Activated B cell treated with CpG ODN at 0.5 μM for 24 hours (primary cell): ENCODE measurements at regions not wholly inside any gene's neighbourhood (a gene's known extent, or its start where the extent isn't known, plus 50 kb on each side); places are given as distances from the start of the nearest gene placed in this dataset.
"Not testable (repeated sequence)": the region's sequence is repeated elsewhere in the genome, so short reads cannot be mapped to it uniquely, and the experiment has no call there.

Experiments
- ATAC-seq: fragments of 200-7000 bp; cut with Tn5 transposase; one replicate; pipeline ENCODE4 v1.10.0; 2021; ENCODE audit warnings: low read depth, mild to moderate bottlenecking, moderate library complexity
- CTCF ChIA-PET: fragments of 350-600 bp; sonication (Branson Sonifier 250); formaldehyde crosslinking; loops from one replicate; lab custom pipeline; 2021; ENCODE audit warnings: antibody characterized with exemption; lab: Charles Lee
- POLR2A ChIA-PET: fragments of 350-600 bp; sonication (Branson Sonifier 250); formaldehyde crosslinking; loops from one replicate; lab custom pipeline; 2021; ENCODE audit warnings: antibody characterized with exemption; lab: Charles Lee
- DNase-seq: peaks from one replicate; pipeline ENCODE4 v3.0.0; 2022
- H3K27ac Mint-ChIP-seq: one replicate; pipeline ENCODE4 v1.8.0; 2020; ENCODE audit warnings: mixed read lengths
- H3K27me3 Mint-ChIP-seq: one replicate; pipeline ENCODE4 v1.8.0; 2021; ENCODE audit warnings: mixed read lengths
- H3K36me3 Mint-ChIP-seq: one replicate; pipeline ENCODE4 v1.8.0; 2021; ENCODE audit warnings: low read depth, mixed read lengths
- H3K4me1 Mint-ChIP-seq: one replicate; pipeline ENCODE4 v1.8.0; 2021; ENCODE audit warnings: mixed read lengths
- H3K4me3 Mint-ChIP-seq: one replicate; pipeline ENCODE4 v1.8.0; 2020; ENCODE audit warnings: mild to moderate bottlenecking, mixed read lengths
- H3K9me3 Mint-ChIP-seq: one replicate; pipeline ENCODE4 v1.8.0; 2020; ENCODE audit warnings: mixed read lengths
- CTCF ChIP-seq: fragments of 200-600 bp; IDR thresholded peaks from one replicate; pipeline ENCODE4 v1.8.0; 2022; ENCODE audit warnings: antibody characterized with exemption, mild to moderate bottlenecking
- intact Hi-C: fragments of 100-400 bp; cut with micrococcal nuclease; formaldehyde crosslinking; loops from one replicate; pipeline ENCODE4 v1.15.1; 2024

DNA sequence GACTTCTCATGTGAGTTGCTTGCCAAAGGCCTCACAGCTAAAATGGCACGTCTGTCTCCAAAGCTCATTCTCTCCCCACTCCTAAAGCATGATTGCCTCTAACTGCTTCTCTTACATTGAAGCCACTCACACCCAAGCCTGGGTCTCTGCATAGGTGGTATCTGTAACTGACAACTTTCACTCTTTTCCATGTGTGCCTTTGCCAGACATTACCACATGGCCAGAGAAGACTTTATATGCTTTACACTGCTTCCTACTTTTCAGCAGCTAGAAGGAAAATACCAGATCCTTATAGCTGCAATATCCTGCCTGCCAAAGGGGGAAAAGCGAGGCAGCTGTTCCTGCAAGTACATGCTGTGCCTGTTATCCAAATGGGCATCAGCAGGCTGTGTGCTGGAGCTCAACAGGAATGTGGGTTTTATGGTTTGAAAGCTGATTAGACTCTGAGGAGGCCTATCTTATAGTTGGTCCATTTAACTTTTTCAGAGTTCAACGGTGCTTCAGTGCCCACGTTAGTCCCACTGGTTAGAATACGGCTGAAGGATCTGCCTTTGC, 547.1 kb downstream of the RAB38 start:
- no peak overlapping the region for H3K4me3 Mint-ChIP-seq
- no peak for TF ChIP-seq CTCF
- intact Hi-C loops = no loop called here
- DNase-seq (no peak), ATAC-seq (no peak)
- CTCF ChIA-PET = no interaction called here
- POLR2A ChIA-PET = no interaction called here
- H3K27ac Mint-ChIP-seq = no peak overlapping the region
- peaks cover 5% of the 10 kb centered on the region for H3K9me3 Mint-ChIP-seq
- no peaks in the 10 kb centered on the region for H3K4me1 Mint-ChIP-seq
- no peaks in the 10 kb centered on the region for H3K36me3 Mint-ChIP-seq
- H3K27me3 Mint-ChIP-seq = no peaks in the 10 kb centered on the region

DNA sequence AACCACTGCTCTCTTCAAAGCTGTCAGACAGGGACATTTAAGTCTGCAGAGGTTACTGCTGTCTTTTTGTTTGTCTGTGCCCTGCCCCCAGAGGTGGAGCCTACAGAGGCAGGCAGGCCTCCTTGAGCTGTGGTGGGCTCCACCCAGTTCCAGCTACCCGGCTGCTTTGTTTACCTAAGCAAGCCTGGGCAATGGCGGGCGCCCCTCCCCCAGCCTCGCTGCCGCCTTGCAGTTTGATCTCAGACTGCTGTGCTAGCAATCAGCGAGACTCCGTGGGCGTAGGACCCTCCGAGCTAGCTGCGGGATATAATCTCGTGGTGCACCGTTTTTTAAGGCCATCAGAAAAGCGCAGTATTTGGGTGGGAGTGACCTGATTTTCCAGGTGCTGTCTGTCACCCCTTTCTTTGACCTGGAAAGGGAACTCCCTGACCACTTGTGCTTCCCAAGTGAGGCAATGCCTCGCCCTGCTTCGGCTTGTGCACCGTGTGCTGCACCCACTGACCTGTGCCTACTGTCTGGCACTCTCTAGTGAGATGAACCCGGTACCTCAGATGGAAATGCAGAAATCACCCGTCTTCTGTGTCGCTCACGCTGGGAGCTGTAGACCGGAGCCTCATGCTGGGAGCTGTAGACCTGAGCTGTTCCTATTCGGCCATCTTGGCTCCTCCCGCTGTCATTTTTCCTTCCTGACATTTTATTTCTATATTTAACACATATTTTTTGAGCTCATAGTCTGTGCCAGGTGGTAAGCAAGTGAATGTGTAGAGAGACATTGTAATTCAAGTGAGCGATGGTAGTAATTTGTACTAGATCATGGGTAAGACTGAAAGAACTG, 551.5 kb downstream of the RAB38 start:
- H3K4me1 Mint-ChIP-seq, DNase-seq, CTCF ChIA-PET, H3K27ac Mint-ChIP-seq, ATAC-seq, intact Hi-C loops, H3K27me3 Mint-ChIP-seq, POLR2A ChIA-PET, H3K4me3 Mint-ChIP-seq, H3K36me3 Mint-ChIP-seq: not testable (repeated sequence)
- peaks cover 11% of the 10 kb centered on the region for H3K9me3 Mint-ChIP-seq

GRCh38 chr11:87616511-87616910, 558.7 kb downstream of the RAB38 start:
- CTCF ChIA-PET = no interaction called here
- intact Hi-C loops = no loop called here
- no peaks in the 10 kb centered on the region for H3K36me3 Mint-ChIP-seq

GRCh38 chr11:87604350-87604749, 566.6 kb downstream of the TMEM135 start:
- ChIA-PET CTCF (no interaction called here), POLR2A (no interaction called here)
- intact Hi-C loops = no loop called here
- no peak overlapping the region for H3K27ac Mint-ChIP-seq
- H3K27me3 Mint-ChIP-seq = no peaks in the 10 kb centered on the region
- H3K4me3 Mint-ChIP-seq = no peak overlapping the region
- no peak for TF ChIP-seq CTCF
- no peak for DNase-seq
- no peak for ATAC-seq
- H3K9me3 Mint-ChIP-seq = peaks cover 2% of the 10 kb centered on the region
- no peaks in the 10 kb centered on the region for H3K4me1 Mint-ChIP-seq
- H3K36me3 Mint-ChIP-seq = no peaks in the 10 kb centered on the region

More at GRCh38 chr11:87616511-87616910, 558.7 kb downstream of the RAB38 start:
- peaks cover 2% of the 10 kb centered on the region for H3K9me3 Mint-ChIP-seq
- no peak for ATAC-seq
- POLR2A ChIA-PET = no interaction called here
- H3K4me1 Mint-ChIP-seq = no peaks in the 10 kb centered on the region
- H3K4me3 Mint-ChIP-seq = no peak overlapping the region
- no peak for DNase-seq
- TF ChIP-seq CTCF = no peak
- no peaks in the 10 kb centered on the region for H3K27me3 Mint-ChIP-seq
- no peak overlapping the region for H3K27ac Mint-ChIP-seq

DNA sequence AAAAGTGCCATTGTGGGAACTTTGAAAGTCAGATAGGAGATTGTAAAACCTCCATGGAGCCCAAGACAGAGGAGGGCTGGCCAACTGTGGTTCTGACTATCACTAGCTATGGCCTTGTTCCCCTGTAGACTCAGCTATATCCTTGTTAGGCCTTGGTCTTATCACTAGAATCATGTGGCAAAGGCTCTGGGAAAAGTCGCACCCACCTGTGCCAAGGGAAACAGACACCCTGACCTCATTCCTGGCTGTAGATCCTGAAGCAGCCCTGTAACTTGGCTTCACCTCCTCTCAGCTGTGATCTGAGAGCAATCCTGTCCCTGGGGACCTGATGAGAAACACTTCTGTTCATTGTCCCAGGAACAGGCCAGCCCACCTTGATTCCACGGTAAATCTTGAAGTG, 566.2 kb downstream of the TMEM135 start:
- ChIA-PET CTCF (no interaction called here), POLR2A (no interaction called here)
- no peak for TF ChIP-seq CTCF
- ATAC-seq = no peak
- H3K4me3 Mint-ChIP-seq = no peak overlapping the region
- H3K36me3 Mint-ChIP-seq = no peaks in the 10 kb centered on the region
- intact Hi-C loops = no loop called here
- H3K9me3 Mint-ChIP-seq = peaks cover 2% of the 10 kb centered on the region
- no peak for DNase-seq
- H3K27me3 Mint-ChIP-seq = no peaks in the 10 kb centered on the region
- H3K4me1 Mint-ChIP-seq = no peaks in the 10 kb centered on the region
- H3K27ac Mint-ChIP-seq = no peak overlapping the region
